ENCODE measurements at regions not wholly inside any gene's neighbourhood (a gene's known extent, or its start where the extent isn't known, plus 50 kb on each side); places are given as distances from the start of the nearest gene placed in this dataset.

GRCh38 chr17:53949473-53950090, 126.9 kb downstream of the KIF2B start:
- TF ChIP-seq GATA2 (IDR thresholded peaks at IDR 0.05; ENCODE audit: low read depth, low read length) (no peak), GATA3 (IDR thresholded peaks at IDR 0.05; ENCODE audit: low read depth, low read length) (no peak)

GRCh38 chr17:53950207-53950857, 127.6 kb downstream of the KIF2B start:
- TF ChIP-seq GATA3 (IDR thresholded peaks at IDR 0.05; ENCODE audit: low read depth, low read length) (no peak), GATA2 (IDR thresholded peaks at IDR 0.05; ENCODE audit: low read depth, low read length) (no peak)

- TF ChIP-seq GATA2 (IDR thresholded peaks at IDR 0.05; ENCODE audit: low read depth, low read length) (no peak), GATA3 (IDR thresholded peaks at IDR 0.05; ENCODE audit: low read depth, low read length) (no peak)
Observed at GRCh38 chr17:53950858-53951250, 128.1 kb downstream of the KIF2B start.

GRCh38 chr17:53971361-53971760, 148.6 kb downstream of the KIF2B start:
- TF ChIP-seq GATA3 (IDR thresholded peaks at IDR 0.05; ENCODE audit: low read depth, low read length) (no peak), GATA2 (IDR thresholded peaks at IDR 0.05; ENCODE audit: low read depth, low read length) (no peak)

GRCh38 chr17:53979991-53980390, 157.3 kb downstream of the KIF2B start:
- no peak for TF ChIP-seq GATA3 (IDR thresholded peaks at IDR 0.05; ENCODE audit: low read depth, low read length)
- TF ChIP-seq GATA2 (IDR thresholded peaks at IDR 0.05; ENCODE audit: low read depth, low read length): no peak

- TF ChIP-seq GATA3 (IDR thresholded peaks at IDR 0.05; ENCODE audit: low read depth, low read length): no peak
- no peak for TF ChIP-seq GATA2 (IDR thresholded peaks at IDR 0.05; ENCODE audit: low read depth, low read length)
Observed at GRCh38 chr17:53996131-53996530, 173.4 kb downstream of the KIF2B start.

GRCh38 chr17:53996890-53997289, 174.2 kb downstream of the KIF2B start:
- TF ChIP-seq GATA2 (IDR thresholded peaks at IDR 0.05; ENCODE audit: low read depth, low read length) (no peak), GATA3 (IDR thresholded peaks at IDR 0.05; ENCODE audit: low read depth, low read length) (no peak)

- TF ChIP-seq GATA3 (IDR thresholded peaks at IDR 0.05; ENCODE audit: low read depth, low read length): no peak
- TF ChIP-seq GATA2 (IDR thresholded peaks at IDR 0.05; ENCODE audit: low read depth, low read length): no peak
Observed at GRCh38 chr17:54007855-54008254, 185.1 kb downstream of the KIF2B start.

GRCh38 chr17:54009502-54009901, 186.8 kb downstream of the KIF2B start:
- no peak for TF ChIP-seq GATA3 (IDR thresholded peaks at IDR 0.05; ENCODE audit: low read depth, low read length)
- TF ChIP-seq GATA2 (IDR thresholded peaks at IDR 0.05; ENCODE audit: low read depth, low read length): no peak

GRCh38 chr17:54013072-54013471, 190.3 kb downstream of the KIF2B start:
- TF ChIP-seq GATA3 (IDR thresholded peaks at IDR 0.05; ENCODE audit: low read depth, low read length): no peak
- no peak for TF ChIP-seq GATA2 (IDR thresholded peaks at IDR 0.05; ENCODE audit: low read depth, low read length)

GRCh38 chr17:54015734-54016133, 193.0 kb downstream of the KIF2B start:
- no peak for TF ChIP-seq GATA3 (IDR thresholded peaks at IDR 0.05; ENCODE audit: low read depth, low read length)
- no peak for TF ChIP-seq GATA2 (IDR thresholded peaks at IDR 0.05; ENCODE audit: low read depth, low read length)

- TF ChIP-seq GATA3 (IDR thresholded peaks at IDR 0.05; ENCODE audit: low read depth, low read length): no peak
- no peak for TF ChIP-seq GATA2 (IDR thresholded peaks at IDR 0.05; ENCODE audit: low read depth, low read length)
Observed at GRCh38 chr17:54021418-54021817, 198.7 kb downstream of the KIF2B start.

GRCh38 chr17:54028986-54029580, 206.4 kb downstream of the KIF2B start:
- TF ChIP-seq GATA3 (IDR thresholded peaks at IDR 0.05; ENCODE audit: low read depth, low read length) (no peak), GATA2 (IDR thresholded peaks at IDR 0.05; ENCODE audit: low read depth, low read length) (no peak)

- no peak for TF ChIP-seq GATA3 (IDR thresholded peaks at IDR 0.05; ENCODE audit: low read depth, low read length)
- no peak for TF ChIP-seq GATA2 (IDR thresholded peaks at IDR 0.05; ENCODE audit: low read depth, low read length)
Observed at GRCh38 chr17:54029986-54030385, 207.3 kb downstream of the KIF2B start.

- TF ChIP-seq GATA3 (IDR thresholded peaks at IDR 0.05; ENCODE audit: low read depth, low read length) (no peak), GATA2 (IDR thresholded peaks at IDR 0.05; ENCODE audit: low read depth, low read length) (no peak)
Observed at GRCh38 chr17:54046570-54046969, 223.8 kb downstream of the KIF2B start.
